ENCODE measurements at regions not wholly inside any gene's neighbourhood (a gene's known extent, or its start where the extent isn't known, plus 50 kb on each side); places are given as distances from the start of the nearest gene placed in this dataset.

DNA sequence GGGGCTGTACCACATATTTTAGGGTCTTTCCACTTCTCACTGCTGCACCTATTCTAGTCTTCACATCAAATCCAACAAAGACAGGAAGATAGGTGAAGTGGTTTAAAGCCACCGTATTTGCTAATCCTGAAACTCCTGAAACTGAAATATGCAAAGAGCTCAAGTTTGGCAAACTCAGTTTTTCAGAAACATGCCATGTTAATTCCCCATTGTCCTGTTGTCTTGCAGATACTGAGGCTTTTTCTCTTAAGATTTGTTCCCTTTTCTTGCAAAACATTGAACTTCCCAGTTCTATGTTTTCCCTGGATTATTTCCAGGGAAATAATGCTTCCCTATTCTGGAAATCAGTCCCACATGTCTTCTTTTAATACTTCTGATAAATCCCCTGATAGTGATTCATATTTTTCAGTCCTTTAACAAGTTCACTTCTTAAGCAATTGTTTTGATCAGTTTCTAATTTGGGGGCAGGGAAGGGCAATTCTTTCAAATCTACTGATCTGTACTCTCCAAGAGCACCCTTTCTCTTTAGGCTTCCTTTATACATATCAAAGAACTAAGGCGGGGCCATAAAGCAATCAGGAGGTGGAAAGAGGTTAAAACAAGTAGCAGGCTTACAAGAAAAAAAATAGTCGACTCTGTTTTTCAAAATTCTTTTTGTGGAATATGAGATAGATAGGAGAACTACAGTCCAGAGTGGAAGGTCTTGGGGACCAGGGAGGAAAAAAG lies 648.5 kb downstream of the BNC2 start:
- no peak for TF ChIP-seq POLR2A (IDR thresholded peaks at IDR 0.05; ENCODE audit: low read length)
- no peak for TF ChIP-seq GATA1 (IDR thresholded peaks at IDR 0.05; ENCODE audit: low read depth, low read length)
